ENCODE measurements at regions not wholly inside any gene's neighbourhood (a gene's known extent, or its start where the extent isn't known, plus 50 kb on each side); places are given as distances from the start of the nearest gene placed in this dataset.

DNA sequence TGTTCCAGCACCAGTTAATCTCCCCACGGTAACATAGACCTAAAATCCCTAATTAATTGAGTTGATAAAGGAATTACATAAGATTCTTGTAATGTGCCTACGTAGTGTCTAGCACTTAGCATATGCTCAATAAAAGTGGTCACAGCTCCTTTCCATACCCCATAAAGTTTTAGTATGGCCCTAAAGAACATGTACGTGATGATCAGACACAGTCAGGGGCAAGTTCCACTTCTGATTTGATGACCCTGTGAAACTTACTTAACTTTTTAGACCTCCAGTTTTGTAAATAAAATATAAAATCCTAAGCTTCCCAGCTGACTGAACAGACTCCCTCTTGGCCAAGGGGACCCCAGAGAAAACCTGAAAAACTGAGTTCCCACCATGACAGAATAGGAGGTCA lies 391.3 kb upstream of the ERCC4 start:
- H3K27ac Mint-ChIP-seq, result no peak overlapping the region
- Histone ChIP-seq H3K23me2 (ENCODE audit: insufficient read length, low read depth, low read length, poor library complexity, severe bottlenecking) (no peaks in the 10 kb centered on the region), H3K4me2 (ENCODE audit: insufficient read depth, insufficient read length, low read length) (no peak overlapping the region), H4K5ac (ENCODE audit: insufficient read length, low read depth, low read length) (no peak overlapping the region), H2BK5ac (ENCODE audit: insufficient read length, low read length) (no peak overlapping the region), H3K56ac (ENCODE audit: insufficient read length, low read depth, low read length) (no peak overlapping the region), H3K18ac (ENCODE audit: insufficient read length, low read depth, low read length) (no peak overlapping the region), H2AFZ (ENCODE audit: low read length) (no peak overlapping the region), H2BK12ac (ENCODE audit: insufficient read length, low read depth, low read length) (no peak overlapping the region), H3K9ac (ENCODE audit: extremely low read depth, insufficient read length, low read length) (no peak overlapping the region), H3K27ac (ENCODE audit: insufficient read length, low read depth, low read length) (no peak overlapping the region), H3K27me3 (ENCODE audit: insufficient read depth, low read length) (no peaks in the 10 kb centered on the region), H3K14ac (ENCODE audit: insufficient read depth, low read length) (no peak overlapping the region), H4K8ac (replicated peaks; ENCODE audit: insufficient read length, low read depth, low read length) (no peak overlapping the region), H2BK120ac (ENCODE audit: low read depth, low read length, poor library complexity, severe bottlenecking) (no peak overlapping the region), H3K79me1 (ENCODE audit: insufficient read depth, low read depth, low read length, poor library complexity, severe bottlenecking) (no peaks in the 10 kb centered on the region), H2BK15ac (ENCODE audit: low read depth, low read length) (no peak overlapping the region), H3K79me2 (ENCODE audit: insufficient read depth, low read length) (no peaks in the 10 kb centered on the region), H3K4ac (ENCODE audit: low read depth, low read length) (no peak overlapping the region), H4K20me1 (ENCODE audit: control insufficient read depth, insufficient read depth, insufficient read length) (no peaks in the 10 kb centered on the region), H2BK20ac (ENCODE audit: low read depth, low read length, poor library complexity, severe bottlenecking) (no peak overlapping the region), H4K91ac (ENCODE audit: insufficient read length, low read depth, low read length) (no peak overlapping the region), H3T11ph (ENCODE audit: low read length) (no peak overlapping the region), H3K4me1 (ENCODE audit: insufficient read depth, low read length) (peaks cover 3% of the 10 kb centered on the region; the same call in 1 of the 2 replicates), H2AK5ac (ENCODE audit: insufficient read length, low read length) (no peak overlapping the region), H3K23ac (ENCODE audit: insufficient read length, low read depth, low read length) (no peak overlapping the region), H3K9me3 (ENCODE audit: control insufficient read depth, low read depth, low read length) (no peaks in the 10 kb centered on the region)
- no peak for DNase-seq
- no peak overlapping the region for H3K4me3 Mint-ChIP-seq
- H3K4me1 Mint-ChIP-seq, result peaks cover 15% of the 10 kb centered on the region in 2 experiments
- no peaks in the 10 kb centered on the region for H3K36me3 Mint-ChIP-seq (ENCODE audit: insufficient read depth in 1 of 3, low read depth in 3 of 3)
- TF ChIP-seq, protein P1, sequence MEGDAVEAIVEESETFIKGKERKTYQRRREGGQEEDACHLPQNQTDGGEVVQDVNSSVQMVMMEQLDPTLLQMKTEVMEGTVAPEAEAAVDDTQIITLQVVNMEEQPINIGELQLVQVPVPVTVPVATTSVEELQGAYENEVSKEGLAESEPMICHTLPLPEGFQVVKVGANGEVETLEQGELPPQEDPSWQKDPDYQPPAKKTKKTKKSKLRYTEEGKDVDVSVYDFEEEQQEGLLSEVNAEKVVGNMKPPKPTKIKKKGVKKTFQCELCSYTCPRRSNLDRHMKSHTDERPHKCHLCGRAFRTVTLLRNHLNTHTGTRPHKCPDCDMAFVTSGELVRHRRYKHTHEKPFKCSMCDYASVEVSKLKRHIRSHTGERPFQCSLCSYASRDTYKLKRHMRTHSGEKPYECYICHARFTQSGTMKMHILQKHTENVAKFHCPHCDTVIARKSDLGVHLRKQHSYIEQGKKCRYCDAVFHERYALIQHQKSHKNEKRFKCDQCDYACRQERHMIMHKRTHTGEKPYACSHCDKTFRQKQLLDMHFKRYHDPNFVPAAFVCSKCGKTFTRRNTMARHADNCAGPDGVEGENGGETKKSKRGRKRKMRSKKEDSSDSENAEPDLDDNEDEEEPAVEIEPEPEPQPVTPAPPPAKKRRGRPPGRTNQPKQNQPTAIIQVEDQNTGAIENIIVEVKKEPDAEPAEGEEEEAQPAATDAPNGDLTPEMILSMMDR (conservative IDR thresholded peaks at IDR 0.05), result no peak
- no peaks in the 10 kb centered on the region for H3K9me3 Mint-ChIP-seq
- H3K27me3 Mint-ChIP-seq (ENCODE audit: low read depth), result no peaks in the 10 kb centered on the region
- no CpG with 5 or more reads among the region's 3 CpGs for WGBS (ENCODE audit: extremely low coverage, insufficient read length, low lambda C conversion rate)
